Mucosa of rectum (tissue), 2 donors: ENCODE measurements at regions not wholly inside any gene's neighbourhood (a gene's known extent, or its start where the extent isn't known, plus 50 kb on each side); places are given as distances from the start of the nearest gene placed in this dataset.

Experiments used
- H3K27ac ChIP-seq, 2 donors: one replicate each; pipeline ENCODE4 v1.7.0; 2013; ENCODE audit warnings: inconsistent platforms in 2 of 2, low read depth in 2 of 2, low read length in 2 of 2
- H3K27me3 ChIP-seq, 2 donors: one replicate each; pipeline ENCODE4 v1.7.0; 2013; ENCODE audit warnings: low read length in 2 of 2; ENCODE audit not compliant: control insufficient read depth in 2 of 2, insufficient read depth in 2 of 2
- H3K36me3 ChIP-seq, 2 donors: one replicate each; pipeline ENCODE4 v1.7.0; 2013; ENCODE audit warnings: low read length in 2 of 2; ENCODE audit not compliant: control insufficient read depth in 2 of 2, insufficient read depth in 2 of 2
- H3K4me1 ChIP-seq, 2 donors: one replicate each; pipeline ENCODE4 v1.7.0; 2013; ENCODE audit warnings: low read length in 2 of 2, mild to moderate bottlenecking in 1 of 2; ENCODE audit not compliant: control insufficient read depth in 2 of 2, insufficient read depth in 2 of 2
- H3K4me3 ChIP-seq, 2 donors: one replicate each; pipeline ENCODE4 v1.7.0; 2013; ENCODE audit warnings: low read length in 2 of 2
- H3K9ac ChIP-seq, 2 donors: one replicate each; pipeline ENCODE4 v1.7.0; 2013; ENCODE audit warnings: low read length in 2 of 2, low read depth in 1 of 2, mild to moderate bottlenecking in 1 of 2
- H3K9me3 ChIP-seq, 2 donors: one replicate each; pipeline ENCODE4 v1.7.0; 2013; ENCODE audit warnings: low read length in 2 of 2; ENCODE audit not compliant: control insufficient read depth in 2 of 2
- donor health status: healthy.
- donor health status: Normal muscosa, but diverticular disease.

DNA sequence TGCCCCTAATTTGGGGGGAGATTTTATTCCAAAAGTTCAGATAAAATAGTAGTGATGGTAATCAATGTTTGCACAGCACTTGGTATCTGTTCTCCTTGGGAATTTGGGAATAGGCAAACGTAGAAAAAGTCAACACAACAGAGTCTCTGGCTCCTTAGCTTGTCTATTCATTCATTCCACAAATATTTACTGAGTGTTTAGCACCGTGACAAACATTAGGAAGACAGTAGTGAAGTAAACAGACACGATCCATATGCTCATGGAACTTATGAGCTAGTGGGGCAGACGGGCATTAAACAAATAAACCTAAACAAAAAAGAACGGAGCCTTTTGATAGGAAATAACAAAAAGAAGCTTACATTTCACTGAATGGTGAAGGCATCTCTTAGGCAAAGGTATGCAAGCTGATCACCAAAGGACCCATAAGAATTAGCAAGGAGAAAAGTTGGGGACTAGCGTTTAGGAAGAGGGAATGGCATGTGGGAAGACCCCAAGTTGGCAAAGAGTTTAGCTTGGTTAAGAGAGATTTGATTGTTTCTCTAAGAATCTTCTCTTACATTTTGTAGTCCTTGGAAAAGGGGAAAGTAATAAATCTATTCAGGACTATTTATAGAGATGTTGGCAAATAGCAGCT lies 243.9 kb upstream of the NPY start:
- no peak overlapping the region for H3K4me3 ChIP-seq
- no peaks in the 10 kb centered on the region for H3K4me1 ChIP-seq
- no peak overlapping the region for H3K27ac ChIP-seq
- H3K9ac ChIP-seq, result no peak overlapping the region
- no peaks in the 10 kb centered on the region for H3K27me3 ChIP-seq
- no peaks in the 10 kb centered on the region for H3K9me3 ChIP-seq
- H3K36me3 ChIP-seq, result no peaks in the 10 kb centered on the region

DNA sequence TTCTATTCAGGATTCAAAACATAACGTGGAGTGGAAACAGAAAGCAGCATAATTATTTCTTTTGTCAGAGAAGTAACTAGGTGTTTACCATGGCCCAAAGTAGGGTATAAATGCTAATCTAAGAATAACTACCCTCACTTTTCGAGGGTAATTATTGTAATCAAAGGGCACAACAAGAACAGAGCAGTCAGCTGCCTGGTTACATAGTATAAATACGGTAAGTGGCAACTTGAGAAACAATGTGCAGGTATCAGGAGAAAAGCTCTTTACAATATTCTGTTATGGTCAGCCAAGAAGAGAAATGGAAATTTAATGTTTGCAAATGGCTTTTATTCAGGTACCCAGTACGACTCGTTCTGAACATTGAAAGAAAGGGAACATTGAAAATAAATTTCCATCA lies 242.0 kb upstream of the NPY start:
- Histone ChIP-seq H3K4me3 (no peak overlapping the region), H3K9me3 (no peaks in the 10 kb centered on the region), H3K27ac (no peak overlapping the region), H3K36me3 (no peaks in the 10 kb centered on the region), H3K4me1 (no peaks in the 10 kb centered on the region), H3K9ac (no peak overlapping the region), H3K27me3 (no peaks in the 10 kb centered on the region)

DNA sequence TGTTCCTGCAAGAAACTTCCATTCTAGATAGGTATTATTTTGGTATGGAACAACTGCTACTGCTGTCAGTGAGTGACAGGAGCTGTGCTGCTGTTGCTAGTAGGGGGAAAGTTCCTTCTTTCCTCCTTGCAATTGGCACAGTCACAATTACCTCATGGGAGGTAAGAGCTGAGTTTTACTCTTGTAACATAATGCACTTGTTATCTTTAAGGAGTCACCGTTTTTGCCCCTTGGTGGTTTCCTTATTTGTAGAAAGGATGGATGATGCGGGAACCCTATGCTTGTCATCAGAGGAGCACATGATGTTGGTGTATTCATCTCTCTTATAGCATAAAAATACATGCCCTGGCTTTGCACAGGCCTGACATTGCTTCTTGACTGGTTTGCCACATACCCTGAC lies 234.7 kb upstream of the NPY start:
- no peaks in the 10 kb centered on the region for H3K36me3 ChIP-seq
- H3K9ac ChIP-seq, result no peak overlapping the region
- H3K4me1 ChIP-seq, result peaks cover 0 to 3% of the 10 kb centered on the region in 2 donors

GRCh38 chr7:24050991-24051560 lies 232.9 kb upstream of the NPY start:
- H3K9me3 ChIP-seq, result no peaks in the 10 kb centered on the region
- no peaks in the 10 kb centered on the region for H3K27me3 ChIP-seq
- H3K36me3 ChIP-seq, result no peaks in the 10 kb centered on the region
- H3K9ac ChIP-seq, result no peak overlapping the region
- H3K27ac ChIP-seq, result no peak overlapping the region
- no peak overlapping the region for H3K4me3 ChIP-seq
- H3K4me1 ChIP-seq, result peaks cover 0 to 3% of the 10 kb centered on the region in 2 donors

More for the DNA sequence above, 234.7 kb upstream of the NPY start:
- H3K4me3 ChIP-seq, result no peak overlapping the region
- no peaks in the 10 kb centered on the region for H3K27me3 ChIP-seq
- H3K9me3 ChIP-seq, result no peaks in the 10 kb centered on the region
- H3K27ac ChIP-seq, result no peak overlapping the region

DNA sequence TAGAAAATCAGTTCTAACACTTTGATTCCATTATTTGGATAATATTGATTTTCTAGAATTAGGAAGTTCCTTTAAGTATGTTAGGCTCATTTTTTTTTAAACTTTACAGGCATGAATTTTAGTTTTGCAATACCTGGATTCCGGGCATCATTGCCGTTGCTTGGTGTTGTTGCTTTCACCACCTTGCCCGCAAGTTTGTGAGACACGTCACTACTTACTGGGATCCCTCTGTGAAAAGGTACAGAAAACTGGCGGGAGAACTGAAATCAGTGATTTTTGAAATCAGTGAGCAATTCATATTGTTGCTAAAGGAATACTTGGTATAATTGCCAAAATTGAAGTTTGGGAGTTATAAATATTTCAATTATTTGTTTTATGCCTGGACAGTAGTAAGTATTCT lies 232.3 kb upstream of the NPY start:
- Histone ChIP-seq H3K4me1 (peaks cover 0 to 3% of the 10 kb centered on the region in 2 donors), H3K27me3 (no peaks in the 10 kb centered on the region), H3K4me3 (no peak overlapping the region), H3K27ac (no peak overlapping the region), H3K9me3 (no peaks in the 10 kb centered on the region), H3K36me3 (no peaks in the 10 kb centered on the region), H3K9ac (no peak overlapping the region)

- no peaks in the 10 kb centered on the region for H3K9me3 ChIP-seq
- H3K36me3 ChIP-seq, result no peaks in the 10 kb centered on the region
- H3K27ac ChIP-seq, result no peak overlapping the region
- peaks cover 0 to 3% of the 10 kb centered on the region in 2 donors for H3K4me1 ChIP-seq
- no peak overlapping the region for H3K4me3 ChIP-seq
- no peaks in the 10 kb centered on the region for H3K27me3 ChIP-seq
- H3K9ac ChIP-seq, result no peak overlapping the region
Observed at GRCh38 chr7:24052572-24053260, 231.3 kb upstream of the NPY start.

DNA sequence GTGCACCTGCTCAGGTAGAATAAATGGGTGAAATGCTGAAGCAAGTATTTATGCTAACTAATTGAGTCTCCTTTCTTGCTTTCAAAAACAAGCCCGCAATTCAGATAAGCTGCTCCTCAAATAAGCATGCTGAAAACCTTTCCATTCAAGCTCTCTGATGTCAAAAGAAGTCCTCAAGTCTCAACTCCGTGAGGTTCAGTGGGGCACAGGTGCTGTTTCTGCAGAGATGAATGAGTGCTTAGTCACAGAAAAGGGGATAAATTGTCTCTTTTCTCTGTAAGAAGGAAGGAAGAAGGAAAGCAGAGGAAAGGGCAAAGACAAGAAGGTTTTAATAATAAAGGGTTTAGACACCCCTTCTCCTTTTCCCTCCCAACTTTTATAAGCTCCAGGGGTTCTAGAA lies 229.8 kb upstream of the NPY start:
- no peaks in the 10 kb centered on the region for H3K36me3 ChIP-seq
- peaks cover 0 to 3% of the 10 kb centered on the region in 2 donors for H3K4me1 ChIP-seq
- H3K9ac ChIP-seq, result no peak overlapping the region
- no peak overlapping the region for H3K4me3 ChIP-seq
- no peaks in the 10 kb centered on the region for H3K9me3 ChIP-seq
- no peaks in the 10 kb centered on the region for H3K27me3 ChIP-seq
- H3K27ac ChIP-seq, result no peak overlapping the region

- H3K4me3 ChIP-seq, result no peak overlapping the region
- no peaks in the 10 kb centered on the region for H3K27me3 ChIP-seq
- H3K4me1 ChIP-seq, result peaks cover 0 to 3% of the 10 kb centered on the region in 2 donors
- no peaks in the 10 kb centered on the region for H3K9me3 ChIP-seq
- H3K9ac ChIP-seq, result no peak overlapping the region
- no peak overlapping the region for H3K27ac ChIP-seq
- H3K36me3 ChIP-seq, result no peaks in the 10 kb centered on the region
Observed at GRCh38 chr7:24057243-24057642, 226.7 kb upstream of the NPY start.

DNA sequence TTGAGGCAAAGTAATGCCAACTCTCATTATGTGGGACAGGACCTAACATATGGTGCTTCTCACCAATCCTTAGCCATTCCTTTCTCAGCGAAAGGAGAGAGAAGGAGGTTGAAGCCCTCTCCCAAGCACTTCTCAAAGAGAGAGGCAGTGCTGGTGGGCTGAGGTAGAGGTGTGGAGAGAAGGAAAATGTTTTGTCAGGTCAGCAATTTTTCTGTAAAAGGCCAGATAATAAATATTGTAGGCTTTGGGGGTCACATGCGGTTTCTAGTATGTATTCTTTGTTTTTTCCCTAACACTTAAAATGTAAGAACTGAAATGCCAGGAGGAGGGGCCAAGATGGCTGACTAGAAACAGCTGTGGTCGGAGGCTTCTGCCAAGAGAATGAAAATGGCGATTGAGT lies 225.0 kb upstream of the NPY start:
- Histone ChIP-seq H3K27ac (no peak overlapping the region), H3K9ac (no peak overlapping the region), H3K4me1 (no peaks in the 10 kb centered on the region), H3K27me3 (no peaks in the 10 kb centered on the region), H3K4me3 (no peak overlapping the region), H3K36me3 (no peaks in the 10 kb centered on the region), H3K9me3 (no peaks in the 10 kb centered on the region)

GRCh38 chr7:24059775-24060174 lies 224.2 kb upstream of the NPY start:
- Histone ChIP-seq H3K36me3 (no peaks in the 10 kb centered on the region), H3K9ac (no peak overlapping the region), H3K4me3 (no peak overlapping the region), H3K4me1 (no peaks in the 10 kb centered on the region), H3K27ac (no peak overlapping the region), H3K27me3 (no peaks in the 10 kb centered on the region), H3K9me3 (no peaks in the 10 kb centered on the region)
